ENCODE measurements at regions not wholly inside any gene's neighbourhood (a gene's known extent, or its start where the extent isn't known, plus 50 kb on each side); places are given as distances from the start of the nearest gene placed in this dataset.

- TF ChIP-seq CTCF (IDR thresholded peaks at IDR 0.05 in 2 of 3, conservative IDR thresholded peaks at IDR 0.05 in 1 of 3; ENCODE audit: borderline replicate concordance in 1 of 3, insufficient read depth in 1 of 3, low read depth in 2 of 3, low read length in 2 of 3) (no peak), POLR2AphosphoS5 (IDR thresholded peaks at IDR 0.05; ENCODE audit: low read depth, low read length) (no peak), JUND (IDR thresholded peaks at IDR 0.05) (no peak), ZBTB33 (IDR thresholded peaks at IDR 0.05; ENCODE audit: extremely low read depth, insufficient replicate concordance, low read length) (no peak), REST (IDR thresholded peaks at IDR 0.05; ENCODE audit: low read depth) (no peak), MAX (IDR thresholded peaks at IDR 0.05) (no peak)
Observed at GRCh38 chr6:80592436-80592835, 486.0 kb downstream of the BCKDHB start.
